ENCODE measurements at regions not wholly inside any gene's neighbourhood (a gene's known extent, or its start where the extent isn't known, plus 50 kb on each side); places are given as distances from the start of the nearest gene placed in this dataset.

DNA sequence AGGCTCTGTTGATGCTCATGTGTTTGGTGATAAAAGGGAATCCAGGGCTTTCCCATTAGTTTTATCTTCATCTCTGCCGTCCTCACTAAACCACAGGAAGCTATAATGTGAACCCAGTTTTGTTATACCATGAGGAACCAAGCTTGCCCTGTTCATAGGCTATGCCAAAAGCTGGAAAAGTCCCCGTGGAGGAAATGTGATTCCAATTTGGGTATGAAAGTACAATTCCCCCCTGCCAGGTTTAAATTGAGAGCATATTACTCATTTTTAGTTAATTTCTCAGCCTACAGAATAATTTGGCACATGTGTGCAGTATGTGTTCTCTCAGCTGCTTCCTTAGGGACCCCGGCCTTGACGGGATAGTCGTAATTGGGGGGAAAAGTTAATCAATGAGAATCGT lies 327.4 kb downstream of the RND3 start:
- no peak for DNase-seq (ENCODE audit: low spot score)

DNA sequence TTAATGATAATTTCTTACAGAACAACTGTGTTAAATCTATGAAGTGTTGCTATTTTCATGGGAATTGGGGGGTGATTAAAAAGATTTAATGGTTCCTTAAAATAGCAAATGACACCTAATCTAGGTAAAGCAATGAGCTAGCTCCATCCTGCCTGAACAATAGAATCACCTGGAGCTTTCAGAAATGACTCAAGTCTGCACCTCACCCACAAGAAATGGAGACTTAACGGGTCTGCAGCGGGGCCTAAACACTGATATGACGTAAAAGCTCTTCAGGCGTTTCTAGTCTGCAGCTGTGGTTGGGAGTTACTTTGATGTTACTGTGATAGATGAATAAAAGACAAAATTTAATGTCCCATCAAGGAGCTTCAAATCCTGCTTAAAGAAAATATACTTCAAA lies 328.2 kb downstream of the RND3 start:
- no peak for DNase-seq (ENCODE audit: low spot score)

DNA sequence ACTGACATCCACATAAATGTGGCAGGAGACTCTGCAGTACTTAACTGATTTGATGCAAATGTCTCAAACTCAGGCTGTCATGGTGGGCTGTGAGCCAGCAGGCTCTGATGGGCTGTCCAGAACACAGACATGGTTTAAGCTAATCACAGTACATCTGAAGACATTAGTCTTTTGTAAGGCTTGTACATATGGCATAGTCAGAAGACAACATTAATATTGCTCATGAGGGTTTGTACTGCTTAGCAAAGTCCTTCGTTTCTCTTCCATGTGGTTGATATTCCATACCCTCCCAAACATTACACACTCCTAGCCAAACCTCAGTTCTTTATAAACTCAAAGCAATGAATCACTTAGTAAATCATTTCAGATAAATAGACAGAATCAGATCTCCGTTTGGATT lies 330.6 kb downstream of the RND3 start:
- DNase-seq (ENCODE audit: low spot score), result no peak

DNA sequence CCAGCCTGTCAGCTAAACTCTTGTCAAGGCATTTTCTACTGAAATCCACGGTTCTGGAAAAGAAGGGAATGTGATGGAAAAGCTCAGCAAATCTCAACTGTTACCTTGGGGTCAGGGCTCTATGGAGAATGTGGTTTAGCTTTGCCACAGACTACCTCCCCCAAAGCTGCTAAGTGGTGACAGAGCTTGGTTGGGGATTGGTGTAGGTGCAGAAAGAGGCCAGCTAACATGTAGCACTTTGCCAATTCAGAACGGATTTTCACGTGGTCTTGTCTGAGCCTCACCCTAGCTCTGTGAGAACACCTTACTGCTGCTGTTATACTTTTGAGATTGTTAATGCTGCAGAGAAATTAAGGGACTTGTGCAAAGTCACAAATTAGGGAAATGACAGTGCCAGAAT lies 331.1 kb downstream of the RND3 start:
- DNase-seq (ENCODE audit: low spot score), result no peak

DNA sequence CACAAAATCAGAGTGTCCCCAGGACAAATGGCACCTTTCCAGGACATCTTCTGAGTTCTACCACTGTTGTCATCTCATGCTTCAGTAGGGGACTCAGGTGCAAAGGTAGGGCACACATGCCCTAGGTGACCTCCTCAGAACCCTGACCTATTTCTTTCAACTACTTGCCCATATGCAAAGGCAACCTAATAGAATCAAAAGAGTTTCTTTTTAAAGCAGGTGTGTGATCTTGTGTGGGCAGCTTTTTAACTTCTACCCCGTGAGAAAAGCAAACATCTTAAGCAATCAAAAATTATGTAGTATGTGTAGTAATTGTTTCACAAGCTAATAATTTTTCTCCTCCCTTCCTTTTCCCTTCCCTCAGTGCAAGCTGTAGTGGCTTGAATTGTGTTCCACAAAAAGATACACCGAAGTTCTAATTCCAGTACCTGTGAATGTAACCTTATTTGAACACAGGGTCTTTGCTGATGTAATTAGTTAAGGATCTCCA lies 333.1 kb downstream of the RND3 start:
- DNase-seq (ENCODE audit: low spot score), result no peak

DNA sequence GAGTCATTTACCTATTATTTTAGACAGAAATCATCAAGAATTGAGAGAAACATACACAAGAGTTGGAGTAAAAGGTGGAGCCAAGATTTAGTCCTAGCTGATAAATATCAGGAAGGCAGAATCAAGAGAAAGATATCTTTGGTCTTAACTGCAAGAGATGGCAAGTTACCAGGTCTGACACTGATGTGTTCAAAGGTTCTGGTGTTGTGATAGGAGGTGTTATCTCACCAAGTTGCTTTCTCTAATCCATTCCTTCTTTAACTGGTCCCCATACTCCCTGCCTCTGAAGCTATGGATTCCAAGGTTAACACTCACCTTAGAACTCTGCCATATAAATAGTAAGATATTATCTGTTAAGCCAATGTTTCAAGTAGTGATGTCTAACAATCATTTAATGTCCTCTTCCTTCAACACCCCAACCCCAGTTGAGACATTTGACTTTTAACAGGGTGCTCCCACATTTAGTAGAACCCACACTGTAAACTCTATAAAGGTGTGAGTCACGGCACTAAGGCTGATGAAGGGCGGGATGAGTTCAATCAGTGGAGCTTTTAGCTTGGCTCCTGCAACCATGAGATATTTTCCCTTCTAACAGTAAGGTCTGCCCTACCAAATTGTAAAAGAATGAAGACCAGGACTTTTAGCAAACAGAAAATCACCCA lies 333.7 kb downstream of the RND3 start:
- DNase-seq (ENCODE audit: low spot score), result no peak

DNA sequence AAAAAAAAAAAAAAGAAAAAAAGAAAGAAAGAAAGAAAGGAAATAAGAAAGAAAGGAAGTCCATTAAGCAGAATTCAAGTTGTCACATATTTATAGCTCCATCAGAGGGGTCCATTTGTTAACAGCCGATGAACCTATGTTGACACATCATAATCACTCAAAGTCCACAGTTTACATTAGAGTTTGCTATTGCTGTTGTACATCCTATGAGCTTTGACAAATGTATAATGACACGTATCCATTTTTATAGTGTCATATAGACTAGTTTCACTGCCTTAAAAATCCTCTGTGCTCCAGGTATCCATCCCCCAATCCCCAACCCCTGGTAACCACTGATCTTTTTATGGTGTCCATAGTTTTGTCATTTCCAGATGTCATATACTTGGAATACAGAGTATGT lies 335.2 kb downstream of the RND3 start:
- DNase-seq (ENCODE audit: low spot score), result no peak

DNA sequence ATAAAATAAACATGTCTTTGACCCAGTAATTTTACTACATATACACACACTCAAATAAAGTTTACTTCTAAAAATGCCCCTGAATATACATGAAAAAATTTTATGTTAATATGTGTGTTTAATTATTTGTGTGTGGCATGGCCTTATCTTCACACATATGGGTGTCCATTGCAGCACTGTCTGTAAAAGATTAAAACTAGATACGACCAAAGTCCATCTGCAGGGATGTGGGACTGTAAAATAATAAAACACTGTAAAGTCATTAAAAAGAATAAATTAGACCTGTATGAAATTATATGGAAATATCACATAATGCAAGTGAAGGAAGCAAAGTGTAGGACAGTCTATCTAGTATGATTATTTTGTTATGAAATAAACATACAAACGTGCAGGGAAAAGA lies 337.3 kb downstream of the RND3 start:
- DNase-seq (ENCODE audit: low spot score), result no peak

DNA sequence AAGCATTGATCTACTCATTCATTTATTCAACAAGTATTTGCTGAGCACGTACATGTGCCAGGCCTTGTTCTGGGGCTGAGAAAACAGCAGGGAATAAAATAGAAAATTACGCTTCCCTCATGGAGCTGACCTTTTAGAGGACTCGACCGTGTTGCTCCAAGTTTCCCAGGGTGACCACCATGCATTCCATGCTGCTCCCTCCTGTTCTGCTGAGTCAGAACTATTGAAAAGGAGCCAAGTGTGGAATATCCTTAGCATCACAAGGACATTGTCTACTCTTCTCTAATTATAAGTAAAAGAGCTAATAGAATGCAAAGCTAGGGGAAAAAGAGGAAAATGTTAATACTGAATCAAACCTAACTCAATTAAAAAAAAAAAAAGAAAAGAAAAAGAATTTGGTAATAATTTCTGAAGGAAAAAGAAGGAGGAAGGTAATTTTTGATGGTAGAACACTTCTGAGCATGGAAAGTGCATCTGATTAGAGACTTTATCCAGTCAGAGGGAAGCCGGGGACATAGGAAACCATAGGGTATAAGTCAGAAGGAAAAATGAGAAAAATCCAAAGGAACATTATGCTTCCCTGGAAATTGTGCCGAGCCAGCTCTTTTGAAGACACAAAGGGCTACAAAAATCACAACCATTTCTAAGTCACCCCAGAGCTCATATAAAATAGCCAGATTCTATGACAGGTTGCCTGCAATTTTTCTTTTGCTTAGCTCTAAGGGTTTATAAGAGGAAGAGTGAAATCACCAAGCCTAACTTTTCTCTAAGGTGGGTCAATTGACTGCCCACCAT lies 339.4 kb downstream of the RND3 start:
- DNase-seq (ENCODE audit: low spot score), result no peak

DNA sequence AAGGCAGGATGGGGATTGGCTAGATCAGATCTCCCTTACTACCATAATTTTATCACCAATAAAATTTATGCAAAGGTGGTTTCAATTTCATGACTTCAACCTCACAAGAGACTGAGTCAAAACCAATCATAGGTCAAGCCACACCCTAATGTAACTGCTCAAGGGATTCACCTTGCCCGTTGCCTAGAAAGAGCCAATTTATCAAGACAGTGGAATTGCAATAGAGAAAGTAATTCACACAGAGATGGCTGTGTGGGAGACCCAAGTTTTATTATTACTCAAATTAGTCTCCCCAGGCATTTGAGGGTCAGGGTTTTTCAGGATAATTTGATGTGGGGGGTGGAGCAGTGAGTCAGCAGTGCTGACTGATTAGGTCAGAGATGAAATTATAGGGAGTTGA lies 340.6 kb downstream of the RND3 start:
- DNase-seq (ENCODE audit: low spot score), result no peak

DNA sequence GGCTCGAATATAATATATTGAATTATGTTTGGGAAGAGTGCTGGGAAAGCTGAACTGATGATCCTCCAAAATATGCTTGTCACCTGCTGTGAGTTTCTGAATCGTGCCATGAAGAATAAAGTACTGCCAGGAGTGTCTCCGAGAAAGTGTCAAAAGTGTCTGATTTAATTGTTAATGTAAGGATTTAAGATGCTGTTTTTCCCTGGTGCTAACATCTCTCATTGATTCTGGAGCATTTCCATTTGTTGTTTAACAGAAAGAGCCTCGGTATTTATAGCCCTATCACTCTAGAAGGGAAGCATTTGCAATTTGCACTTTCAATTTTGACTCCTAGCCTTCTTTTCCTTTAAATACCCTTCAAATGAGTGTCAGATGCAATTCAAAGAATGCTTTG lies 342.2 kb downstream of the RND3 start:
- DNase-seq (ENCODE audit: low spot score), result no peak

DNA sequence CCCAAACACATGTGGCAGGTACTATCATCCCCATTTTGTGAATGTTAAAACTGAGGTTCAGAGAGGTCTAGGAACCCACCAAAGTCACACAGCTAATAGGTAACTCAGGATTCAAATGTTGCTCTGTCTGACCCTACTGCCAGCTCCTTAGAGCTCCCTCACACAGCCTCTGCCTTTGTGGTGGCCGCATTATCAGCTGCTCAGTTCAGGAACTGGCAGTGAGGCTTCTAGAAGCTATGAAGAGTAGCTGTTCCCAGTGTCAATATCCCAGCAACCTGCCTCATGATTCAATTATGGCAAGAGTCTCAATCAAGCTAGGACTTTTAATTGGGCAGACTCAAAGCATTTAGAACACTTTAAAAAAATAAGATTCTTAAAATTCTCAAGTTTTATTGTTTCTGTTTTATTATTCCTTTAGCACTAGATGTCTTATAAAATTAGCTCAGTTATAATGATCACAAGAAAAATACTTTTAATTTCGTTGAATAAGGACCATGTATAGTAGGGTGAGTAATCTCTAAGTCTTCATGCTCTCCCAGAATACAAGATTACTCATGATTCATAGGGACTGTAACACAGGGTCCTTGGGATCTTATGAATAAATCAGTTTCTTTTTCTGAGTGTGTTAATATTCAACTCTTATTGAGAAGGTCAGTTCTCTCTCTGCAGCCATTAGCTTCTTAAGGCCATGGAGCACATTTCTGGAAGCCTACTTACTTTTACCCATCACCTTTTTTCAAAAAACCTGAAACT lies 342.7 kb downstream of the RND3 start:
- DNase-seq (ENCODE audit: low spot score), result no peak

DNA sequence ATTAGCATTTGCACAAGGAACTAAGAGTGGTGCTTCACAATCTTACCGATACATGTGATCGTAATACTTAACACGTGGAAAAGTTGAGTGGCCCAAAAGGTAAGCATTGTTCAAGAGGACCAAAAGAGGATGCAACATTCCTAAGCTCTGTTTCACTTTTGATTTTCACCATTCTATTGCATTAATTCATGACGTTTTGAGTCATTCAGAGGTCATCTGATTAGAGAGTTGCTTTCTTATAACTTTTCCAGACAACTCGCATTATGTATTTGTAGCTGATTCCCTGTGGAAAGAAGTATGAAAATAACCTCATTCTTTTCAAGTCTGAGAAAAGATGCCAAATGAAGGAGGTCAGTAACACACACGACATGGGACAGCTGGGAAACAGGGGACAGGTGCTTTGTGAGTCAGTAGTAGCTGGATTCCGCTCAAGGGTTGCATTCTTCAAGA lies 344.4 kb downstream of the RND3 start:
- DNase-seq (ENCODE audit: low spot score), result no peak

DNA sequence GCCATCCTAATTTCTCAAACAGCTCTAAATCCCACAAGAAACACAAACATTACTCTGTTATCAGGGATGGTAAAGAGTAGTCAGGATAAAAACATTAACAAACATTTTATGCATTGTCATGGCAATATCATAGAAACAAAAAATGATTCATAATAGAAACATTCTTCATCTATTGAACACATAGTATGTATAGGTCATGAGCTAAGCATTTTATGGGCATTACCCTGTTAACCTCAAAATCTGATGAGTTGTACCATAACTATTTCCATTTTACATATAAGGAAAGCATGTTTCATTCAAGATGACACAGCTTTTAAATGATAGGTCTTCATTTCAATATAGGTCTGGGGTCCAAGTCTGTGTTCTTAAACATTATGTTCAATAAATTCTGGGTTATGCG lies 344.9 kb downstream of the RND3 start:
- DNase-seq (ENCODE audit: low spot score), result peak; percentile 56

DNA sequence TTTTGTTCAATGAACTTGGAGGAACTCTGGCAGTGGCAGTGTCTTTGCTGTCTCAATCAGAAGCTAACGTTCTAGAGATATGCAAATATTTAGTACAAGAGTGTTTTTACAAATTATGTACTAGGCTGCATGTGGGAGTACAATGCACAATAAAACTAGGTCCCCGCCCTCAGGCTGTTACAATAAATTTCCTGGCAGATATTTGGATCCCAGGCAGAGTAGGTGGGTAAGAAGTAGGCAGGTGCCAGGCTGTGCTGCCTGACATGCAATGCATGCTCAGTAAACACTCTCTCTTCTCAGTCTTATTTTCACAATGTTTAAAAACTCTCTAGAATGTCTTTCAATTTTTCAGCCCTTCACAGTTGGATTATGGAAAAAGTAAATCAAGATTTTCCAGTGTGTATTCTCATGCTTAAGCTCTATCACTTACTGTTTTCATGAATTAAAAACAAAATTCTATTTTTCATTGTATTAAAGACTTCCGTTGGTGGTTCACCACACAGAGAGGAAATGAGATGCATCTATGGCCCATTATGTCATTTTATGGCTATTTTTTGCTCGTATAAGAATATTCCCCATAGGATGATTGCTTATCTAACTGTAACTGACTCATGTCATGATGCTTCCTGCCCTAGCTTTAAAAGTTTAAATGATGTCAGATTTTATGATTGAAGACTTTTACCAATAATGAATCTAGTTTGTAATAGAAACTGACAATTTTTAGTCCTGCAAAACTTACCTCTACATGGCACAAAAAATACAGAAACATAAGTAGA lies 346.1 kb downstream of the RND3 start:
- no peak for DNase-seq (ENCODE audit: low spot score)

DNA sequence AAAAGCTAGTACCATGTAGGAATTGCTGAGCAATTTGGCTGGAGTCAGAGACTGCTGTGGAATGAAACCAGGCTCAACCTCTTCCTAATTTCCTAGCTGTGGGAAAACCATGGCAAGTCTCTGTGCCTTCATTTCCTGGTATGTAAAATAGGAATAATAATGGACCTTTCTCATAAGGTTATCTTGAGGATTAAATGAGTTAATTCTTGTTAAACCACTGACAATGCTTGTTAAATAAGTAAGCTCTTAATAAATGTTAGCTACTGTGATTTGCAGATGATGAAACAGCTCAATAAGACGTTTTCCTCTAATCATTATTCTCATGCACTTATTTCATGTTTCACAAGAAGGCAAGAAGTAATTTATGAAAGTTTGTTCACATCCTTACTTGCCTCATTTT lies 346.7 kb downstream of the RND3 start:
- no peak for DNase-seq (ENCODE audit: low spot score)

DNA sequence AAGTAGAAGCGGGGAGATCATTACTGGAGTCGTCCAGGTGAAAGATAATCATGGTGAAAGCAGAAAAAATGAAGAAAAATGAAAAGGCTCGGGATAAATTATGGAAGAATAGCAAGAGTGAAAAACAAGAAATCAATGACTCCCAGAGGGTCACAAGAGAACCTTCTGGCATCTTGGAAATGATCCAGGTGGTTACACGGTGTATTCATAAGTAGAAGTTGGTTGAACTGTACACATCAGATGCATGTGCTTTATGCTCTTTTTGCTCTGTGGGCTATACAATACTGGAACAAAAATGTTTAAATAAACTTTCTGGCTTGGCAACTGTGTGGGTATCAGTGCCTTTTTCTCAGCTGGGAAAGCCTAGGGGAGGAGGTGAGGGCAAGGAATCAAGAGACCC lies 348.9 kb downstream of the RND3 start:
- DNase-seq (ENCODE audit: low spot score), result no peak

DNA sequence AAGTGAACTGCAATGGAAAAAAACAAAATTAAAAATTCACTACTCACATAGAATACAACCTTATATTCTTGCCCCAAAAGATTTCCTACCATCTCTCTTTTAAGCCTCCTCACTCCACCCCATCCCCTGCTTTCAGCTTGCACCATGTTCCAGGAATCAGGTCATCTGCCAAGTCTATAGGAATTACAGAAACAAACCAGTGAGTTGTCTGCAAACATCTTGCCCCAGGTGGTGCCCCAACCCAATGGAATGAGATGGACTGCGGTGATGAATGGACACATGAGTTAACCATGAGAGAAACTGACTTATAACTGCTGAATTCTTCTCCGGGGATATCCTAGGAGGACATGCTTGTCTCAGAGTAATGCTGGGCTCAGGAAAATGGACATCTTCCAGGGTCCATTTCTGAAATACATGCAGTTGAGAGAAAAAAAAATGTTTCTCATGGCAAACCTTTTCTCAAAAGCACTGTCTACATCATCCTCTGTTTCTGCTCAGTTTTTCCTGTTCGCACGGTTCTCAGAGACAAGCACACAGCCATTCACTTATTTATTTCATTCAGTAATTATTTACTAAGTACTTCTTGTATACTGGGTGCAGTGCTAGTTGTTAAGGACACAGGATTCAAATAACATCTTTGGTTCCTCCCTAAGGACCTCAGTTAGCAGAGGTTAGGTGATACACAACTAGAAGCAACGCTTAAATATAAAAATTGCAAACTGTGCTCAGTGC lies 350.0 kb downstream of the RND3 start:
- DNase-seq (ENCODE audit: low spot score), result no peak

DNA sequence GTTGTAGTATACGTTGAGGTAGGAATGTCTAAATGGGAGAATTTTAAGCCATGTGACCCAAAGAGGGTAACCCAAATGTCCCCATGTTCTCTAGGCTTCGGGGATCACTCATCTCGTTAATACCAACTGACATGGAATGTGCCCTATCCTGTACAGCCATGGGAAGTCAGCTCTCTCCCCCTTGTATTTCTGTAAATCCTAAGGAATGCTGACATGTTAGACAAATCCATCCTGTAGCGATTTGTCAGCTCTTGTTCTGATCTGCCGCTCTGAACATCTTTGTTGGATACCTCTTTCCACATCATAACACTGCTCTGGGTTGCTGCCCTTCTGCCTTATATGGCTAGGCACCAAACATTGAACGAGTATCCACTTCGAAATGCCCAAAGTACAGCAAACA lies 350.6 kb downstream of the RND3 start:
- no peak for DNase-seq (ENCODE audit: low spot score)

DNA sequence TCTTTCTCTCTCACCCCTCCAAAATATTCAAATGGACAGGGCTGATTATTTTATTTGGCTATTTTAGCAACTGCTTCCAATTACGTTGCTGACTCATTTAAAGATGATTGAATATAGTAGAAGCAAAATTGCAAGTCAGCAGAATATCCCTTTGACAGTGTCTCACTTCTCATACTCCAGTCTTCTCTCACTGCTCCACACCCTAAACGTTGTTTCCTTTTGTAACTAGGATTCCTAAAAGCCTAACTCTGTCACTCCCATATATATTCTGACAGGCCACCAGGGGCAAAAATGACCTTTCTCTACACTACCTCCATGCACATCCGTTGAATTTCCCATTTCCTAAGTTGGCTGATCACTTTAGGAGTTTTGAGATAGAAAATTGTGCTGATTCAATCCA lies 351.1 kb downstream of the RND3 start:
- DNase-seq (ENCODE audit: low spot score), result no peak

DNA sequence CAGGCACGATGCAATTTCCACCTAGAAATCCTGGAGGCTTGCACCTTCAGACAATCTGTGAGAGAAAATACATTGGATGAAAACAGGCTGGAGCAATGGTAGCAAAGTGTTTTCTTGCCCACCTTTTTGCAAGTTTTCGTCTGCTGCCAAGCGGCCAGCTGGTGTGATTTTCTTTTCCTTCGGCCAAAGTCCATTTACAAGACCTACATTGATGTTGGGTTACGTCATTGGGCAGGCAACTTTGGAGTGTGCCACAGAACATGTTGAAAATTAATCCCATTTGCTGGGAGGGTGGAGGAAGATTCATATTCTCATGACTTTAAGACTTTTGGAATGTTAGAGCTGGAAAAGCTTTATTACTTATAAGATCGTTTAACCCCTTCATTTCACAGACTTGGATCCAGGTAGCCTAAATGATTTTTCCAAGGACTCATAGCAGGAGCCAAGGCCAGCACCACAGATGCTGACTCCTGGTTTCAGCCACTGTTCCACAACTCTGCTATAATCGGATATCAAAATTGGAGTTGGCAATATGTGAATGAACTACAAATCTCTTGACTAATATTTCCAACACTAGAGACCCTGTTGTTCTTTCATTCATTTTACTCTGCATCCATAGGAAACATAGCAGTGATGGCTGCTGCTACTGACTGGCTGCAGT lies 352.1 kb downstream of the RND3 start:
- no peak for DNase-seq (ENCODE audit: low spot score)
